ENCODE measurements at regions not wholly inside any gene's neighbourhood (a gene's known extent, or its start where the extent isn't known, plus 50 kb on each side); places are given as distances from the start of the nearest gene placed in this dataset.

GRCh38 chr5:133688391-133688790 is 76.0 kb upstream of the FSTL4 start:
- peak; percentile 50 for DNase-seq (ENCODE audit: low read depth)

GRCh38 chr5:133687212-133688061 is 75.1 kb upstream of the FSTL4 start:
- no peak for DNase-seq (ENCODE audit: low read depth)

GRCh38 chr5:133686566-133686965 is 74.2 kb upstream of the FSTL4 start:
- DNase-seq (ENCODE audit: low read depth) = no peak

- DNase-seq (ENCODE audit: low read depth) = no peak
Measured at GRCh38 chr5:133685402-133686018, 73.2 kb upstream of the FSTL4 start.

- peak; percentile 45 for DNase-seq (ENCODE audit: low read depth)
Measured at GRCh38 chr5:133683646-133684596, 71.6 kb upstream of the FSTL4 start.

- DNase-seq (ENCODE audit: low read depth) = no peak
Measured at GRCh38 chr5:133682451-133682850, 70.1 kb upstream of the FSTL4 start.

- no peak for DNase-seq (ENCODE audit: low read depth)
Measured at GRCh38 chr5:133681896-133682295, 69.6 kb upstream of the FSTL4 start.

GRCh38 chr5:133680830-133681565 is 68.7 kb upstream of the FSTL4 start:
- no peak for DNase-seq (ENCODE audit: low read depth)

- no peak for DNase-seq (ENCODE audit: low read depth)
Measured at GRCh38 chr5:133679534-133679933, 67.2 kb upstream of the FSTL4 start.

GRCh38 chr5:133675376-133676154 is 63.2 kb upstream of the FSTL4 start:
- DNase-seq (ENCODE audit: low read depth) = no peak

- no peak for DNase-seq (ENCODE audit: low read depth)
Measured at GRCh38 chr5:133670336-133670735, 58.0 kb upstream of the FSTL4 start.

- no peak for DNase-seq (ENCODE audit: low read depth)
Measured at GRCh38 chr5:133669472-133669871, 57.1 kb upstream of the FSTL4 start.

GRCh38 chr5:133668458-133668857 is 56.1 kb upstream of the FSTL4 start:
- DNase-seq (ENCODE audit: low read depth) = no peak

GRCh38 chr5:133667217-133667616 is 54.9 kb upstream of the FSTL4 start:
- no peak for DNase-seq (ENCODE audit: low read depth)

GRCh38 chr5:133665571-133665970 is 53.2 kb upstream of the FSTL4 start:
- no peak for DNase-seq (ENCODE audit: low read depth)

- peak; percentile 96 for DNase-seq (ENCODE audit: low read depth)
Measured at GRCh38 chr5:133664422-133664821, 52.1 kb upstream of the FSTL4 start.

- DNase-seq (ENCODE audit: low read depth) = no peak
Measured at GRCh38 chr5:133663397-133664054, 51.2 kb upstream of the FSTL4 start.

- peak; percentile 28 for DNase-seq (ENCODE audit: low read depth)
Measured at GRCh38 chr5:133662578-133662977, 50.2 kb upstream of the FSTL4 start.

All from M059J (cell line).